Astrocyte of the hippocampus (primary cell): ENCODE measurements at regions not wholly inside any gene's neighbourhood (a gene's known extent, or its start where the extent isn't known, plus 50 kb on each side); places are given as distances from the start of the nearest gene placed in this dataset.

ENCODE experiments used
- DNase-seq: peaks from one replicate; pipeline ENCODE4 v3.0.0; 2011; ENCODE audit warnings: low read depth, low spot score

- no peak for DNase-seq
These were observed 96.4 kb downstream of the TMEM170B start for GRCh38 chr6:11633741-11634509.

DNA sequence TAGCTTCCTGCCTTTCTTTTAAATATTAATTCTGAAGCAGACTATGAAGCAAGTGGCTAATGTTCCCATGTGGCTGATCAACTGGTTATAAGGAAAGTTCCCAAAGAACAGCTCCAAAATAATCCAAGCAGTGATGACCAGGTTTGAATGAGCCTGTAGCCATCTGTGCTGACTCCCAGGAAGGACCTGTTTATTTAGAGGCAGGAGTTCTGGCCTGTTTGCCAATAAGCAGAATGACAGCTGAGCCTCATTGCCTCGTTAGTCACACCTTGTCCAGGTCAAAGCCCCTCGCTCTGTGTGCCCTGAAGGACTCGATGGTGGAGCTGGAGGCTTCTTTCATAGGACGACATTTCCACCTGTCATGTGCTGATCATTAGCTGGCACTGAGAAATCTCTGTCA, 97.4 kb downstream of the TMEM170B start:
- no peak for DNase-seq

GRCh38 chr6:11636121-11636520, 98.6 kb downstream of the TMEM170B start:
- no peak for DNase-seq

GRCh38 chr6:11637266-11637665, 99.7 kb downstream of the TMEM170B start:
- peak; percentile 57 for DNase-seq

GRCh38 chr6:11639376-11640235, 102.1 kb downstream of the TMEM170B start:
- no peak for DNase-seq

GRCh38 chr6:11640486-11640885, 102.9 kb downstream of the TMEM170B start:
- DNase-seq: no peak

- DNase-seq: no peak
These were observed 106.5 kb downstream of the TMEM170B start for GRCh38 chr6:11644071-11644470.

GRCh38 chr6:11644601-11645000, 107.1 kb downstream of the TMEM170B start:
- DNase-seq: no peak

DNA sequence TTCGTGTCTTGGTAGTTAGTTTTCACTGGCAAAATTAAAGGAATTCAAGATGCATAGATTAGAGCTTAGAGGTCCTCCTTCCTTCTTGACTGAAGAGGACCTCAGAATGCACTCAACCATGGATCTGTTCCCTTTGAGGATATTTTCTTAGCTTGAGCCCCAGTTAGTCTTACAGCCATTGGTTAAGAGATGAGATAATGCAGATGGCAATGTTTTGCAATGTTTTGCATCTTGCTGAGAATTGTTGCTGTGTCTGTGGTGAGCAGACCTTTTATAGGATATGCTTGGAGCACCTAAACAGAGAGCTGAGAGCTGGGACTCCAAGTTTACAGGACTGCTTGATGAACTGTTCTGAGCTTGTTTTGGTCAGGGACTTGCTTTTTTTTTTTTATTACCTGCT, 107.5 kb downstream of the TMEM170B start:
- no peak for DNase-seq

- DNase-seq: no peak
These were observed 110.9 kb downstream of the TMEM170B start for GRCh38 chr6:11648436-11648775.

DNA sequence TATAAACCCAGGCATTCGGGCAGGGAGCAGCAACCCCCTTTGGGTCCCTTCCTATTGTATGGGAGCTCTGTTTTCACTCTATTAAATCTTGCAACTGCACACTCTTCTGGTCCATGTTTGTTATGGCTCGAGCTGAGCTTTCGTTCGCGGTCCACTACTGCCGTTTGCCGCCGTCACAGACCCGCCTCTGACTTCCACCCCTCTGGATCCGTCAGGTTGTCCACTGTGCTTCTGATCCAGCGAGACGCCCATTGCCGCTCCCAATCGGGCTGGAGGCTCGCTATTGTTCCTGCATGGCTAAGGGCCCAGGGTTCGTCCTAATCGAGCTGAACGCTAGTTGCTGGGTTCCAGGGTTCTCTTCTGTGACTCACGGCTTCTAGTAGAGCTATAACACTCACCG, 111.3 kb downstream of the TMEM170B start:
- no peak for DNase-seq

DNA sequence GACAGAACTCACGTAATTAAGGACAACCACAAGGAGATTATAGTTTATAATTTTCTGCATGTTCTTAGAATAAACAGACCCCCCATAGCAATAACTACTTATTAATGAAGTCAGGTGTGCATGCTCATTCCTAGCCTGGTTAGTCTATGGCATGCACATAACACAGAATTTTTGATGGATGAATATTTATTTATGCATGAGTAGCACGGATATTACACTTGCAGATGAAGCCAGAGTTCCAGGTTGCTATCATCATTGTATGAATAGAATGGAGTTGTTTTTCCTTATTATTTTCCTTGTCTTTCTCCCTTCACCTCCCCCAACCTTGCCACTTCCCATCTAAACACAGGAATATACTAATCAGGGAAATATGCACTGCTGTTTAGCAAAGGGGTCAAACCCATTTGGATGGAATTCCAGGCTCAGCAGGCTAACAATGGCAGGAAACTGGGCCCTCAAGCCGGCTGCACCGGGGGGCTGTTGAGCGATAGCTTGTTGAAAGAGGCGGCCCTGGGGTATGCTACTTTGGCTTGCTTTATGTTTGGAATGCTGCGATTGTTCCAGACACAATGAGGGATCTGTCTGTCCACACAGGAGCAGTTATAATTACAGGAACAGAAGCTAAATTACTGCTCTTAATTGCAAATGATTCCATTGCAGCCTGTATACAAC, 112.6 kb downstream of the TMEM170B start:
- DNase-seq: peak; percentile 87

GRCh38 chr6:11650711-11651110, 113.2 kb downstream of the TMEM170B start:
- no peak for DNase-seq

GRCh38 chr6:11653028-11653583, 115.6 kb downstream of the TMEM170B start:
- peak; percentile 89 for DNase-seq

- DNase-seq: peak; percentile 51
These were observed 117.3 kb downstream of the TMEM170B start for GRCh38 chr6:11654876-11655275.

GRCh38 chr6:11656491-11656890, 118.9 kb downstream of the TMEM170B start:
- DNase-seq: peak; percentile 24

DNA sequence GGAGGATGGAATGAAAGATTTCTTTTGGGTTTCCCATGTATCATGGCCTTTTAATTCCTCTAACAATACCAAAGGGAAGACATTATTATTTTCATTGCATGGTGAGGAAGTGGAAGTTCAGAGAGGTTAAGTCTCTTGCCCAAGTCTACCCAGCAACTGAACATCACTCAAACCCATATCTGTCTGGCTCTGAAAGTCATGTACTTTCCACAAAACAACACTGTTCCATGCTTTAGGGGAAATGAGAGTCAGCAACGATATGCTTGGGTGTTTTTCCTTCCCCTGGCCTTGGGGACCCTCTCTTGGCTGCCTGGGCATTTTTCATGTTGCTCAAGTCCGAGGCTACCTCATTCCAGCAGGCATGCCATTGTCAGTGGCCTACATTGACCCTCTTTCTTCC, 118.8 kb downstream of the ADTRP start:
- no peak for DNase-seq

DNA sequence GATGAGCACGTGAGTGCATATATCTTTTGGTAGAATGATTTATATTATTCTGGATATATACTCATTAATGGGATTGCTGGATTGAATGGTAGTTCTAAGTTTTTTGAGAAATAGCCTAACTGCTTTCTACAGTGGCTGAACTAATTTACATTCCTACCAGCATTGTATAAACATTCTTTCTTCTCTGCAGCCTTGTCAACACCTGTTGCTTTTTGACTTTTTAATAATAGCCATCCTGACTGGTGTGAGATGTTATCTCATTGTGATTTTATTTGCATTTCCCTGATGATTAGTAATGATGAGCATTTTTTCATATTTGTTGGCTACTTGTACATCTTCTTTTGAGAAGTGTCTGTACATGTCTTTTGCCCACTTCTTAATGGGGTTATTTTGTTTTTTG, 116.3 kb downstream of the ADTRP start:
- DNase-seq: no peak

- no peak for DNase-seq
These were observed 115.1 kb downstream of the ADTRP start for GRCh38 chr6:11663519-11663918.
